ENCODE measurements at regions not wholly inside any gene's neighbourhood (a gene's known extent, or its start where the extent isn't known, plus 50 kb on each side); places are given as distances from the start of the nearest gene placed in this dataset.

DNA sequence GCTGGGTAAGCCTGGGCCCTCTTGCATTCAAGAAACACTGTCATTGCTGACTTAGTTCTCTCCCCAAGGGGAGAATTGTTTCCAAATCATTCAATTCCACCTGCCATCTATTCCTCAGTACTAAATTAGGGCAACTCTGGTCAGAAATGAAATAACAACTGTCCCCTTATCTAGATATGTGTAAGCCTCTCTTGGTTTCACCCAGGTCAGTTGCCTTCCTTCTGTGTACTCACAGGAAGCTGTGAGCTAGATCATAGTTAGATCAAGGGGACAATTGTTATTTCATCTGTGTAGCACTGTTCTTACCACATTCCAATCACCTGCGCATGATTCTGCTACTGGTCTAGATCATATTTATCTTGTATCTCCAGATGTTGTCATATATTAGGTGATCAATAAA is 483.0 kb upstream of the SORCS1 start:
- H3K4me3 ChIP-seq = no peak overlapping the region
- H3K36me3 ChIP-seq = no peaks in the 10 kb centered on the region
- DNase-seq = no peak
- no peak overlapping the region for H3K27ac ChIP-seq
- intact Hi-C loops (cut with DNase I; ENCODE audit: low total_unique reads) = no loop called here
- no peaks in the 10 kb centered on the region for H3K4me1 ChIP-seq
- H3K27me3 ChIP-seq = no peaks in the 10 kb centered on the region
- TF ChIP-seq POLR2A (IDR thresholded peaks at IDR 0.05) = no peak
- TF ChIP-seq, protein P1, sequence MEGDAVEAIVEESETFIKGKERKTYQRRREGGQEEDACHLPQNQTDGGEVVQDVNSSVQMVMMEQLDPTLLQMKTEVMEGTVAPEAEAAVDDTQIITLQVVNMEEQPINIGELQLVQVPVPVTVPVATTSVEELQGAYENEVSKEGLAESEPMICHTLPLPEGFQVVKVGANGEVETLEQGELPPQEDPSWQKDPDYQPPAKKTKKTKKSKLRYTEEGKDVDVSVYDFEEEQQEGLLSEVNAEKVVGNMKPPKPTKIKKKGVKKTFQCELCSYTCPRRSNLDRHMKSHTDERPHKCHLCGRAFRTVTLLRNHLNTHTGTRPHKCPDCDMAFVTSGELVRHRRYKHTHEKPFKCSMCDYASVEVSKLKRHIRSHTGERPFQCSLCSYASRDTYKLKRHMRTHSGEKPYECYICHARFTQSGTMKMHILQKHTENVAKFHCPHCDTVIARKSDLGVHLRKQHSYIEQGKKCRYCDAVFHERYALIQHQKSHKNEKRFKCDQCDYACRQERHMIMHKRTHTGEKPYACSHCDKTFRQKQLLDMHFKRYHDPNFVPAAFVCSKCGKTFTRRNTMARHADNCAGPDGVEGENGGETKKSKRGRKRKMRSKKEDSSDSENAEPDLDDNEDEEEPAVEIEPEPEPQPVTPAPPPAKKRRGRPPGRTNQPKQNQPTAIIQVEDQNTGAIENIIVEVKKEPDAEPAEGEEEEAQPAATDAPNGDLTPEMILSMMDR (IDR thresholded peaks at IDR 0.05) = no peak
- H3K9me3 ChIP-seq = no peaks in the 10 kb centered on the region

DNA sequence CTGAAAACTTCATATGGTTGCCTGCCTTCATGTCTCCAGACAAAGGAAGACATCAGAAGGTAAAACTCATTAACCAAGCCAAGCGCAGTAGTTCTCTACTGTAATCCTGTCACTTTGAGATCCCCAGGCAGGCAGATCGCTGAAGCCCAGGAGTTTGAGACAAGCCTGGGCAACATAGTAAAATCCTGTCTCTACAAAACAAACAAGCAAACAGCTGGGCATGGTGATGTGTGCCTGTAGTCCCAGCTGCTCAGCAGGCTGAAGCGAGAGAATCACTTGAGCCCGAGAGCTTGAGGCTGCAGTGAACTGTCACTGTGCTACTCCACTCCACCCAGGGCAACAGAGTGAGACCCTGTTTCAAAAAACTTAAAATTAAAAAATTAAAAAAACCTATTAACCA is 467.4 kb upstream of the SORCS1 start:
- H3K4me3 ChIP-seq = no peak overlapping the region
- no peaks in the 10 kb centered on the region for H3K27me3 ChIP-seq
- intact Hi-C loops (cut with DNase I; ENCODE audit: low total_unique reads) = no loop called here
- no peaks in the 10 kb centered on the region for H3K36me3 ChIP-seq
- no peak overlapping the region for H3K27ac ChIP-seq
- TF ChIP-seq, protein P1 (IDR thresholded peaks at IDR 0.05) = no peak
- no peak for TF ChIP-seq POLR2A (IDR thresholded peaks at IDR 0.05)
- H3K9me3 ChIP-seq = no peaks in the 10 kb centered on the region
- DNase-seq = no peak
- H3K4me1 ChIP-seq = no peaks in the 10 kb centered on the region

DNA sequence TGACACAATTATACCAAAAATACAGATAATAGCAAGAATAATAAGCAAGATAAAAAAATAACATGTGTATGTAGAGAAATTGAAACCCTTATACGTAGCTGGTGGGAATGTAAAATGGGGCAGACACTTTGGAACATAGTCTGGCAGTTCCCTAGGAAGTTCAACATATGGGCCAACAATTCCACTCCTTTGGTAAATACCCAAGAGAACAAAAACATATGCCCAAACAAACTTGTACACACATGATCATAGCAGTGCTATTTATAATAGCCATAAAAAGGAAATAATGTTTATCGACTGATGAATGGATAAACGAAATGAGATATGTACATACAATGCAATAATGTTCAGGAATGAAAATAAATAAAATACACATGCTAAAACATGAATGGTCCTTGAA is 462.4 kb upstream of the SORCS1 start:
- Histone ChIP-seq H3K36me3 (no peaks in the 10 kb centered on the region), H3K9me3 (no peaks in the 10 kb centered on the region), H3K27ac (no peak overlapping the region), H3K4me3 (no peak overlapping the region), H3K27me3 (no peaks in the 10 kb centered on the region), H3K4me1 (no peaks in the 10 kb centered on the region)
- TF ChIP-seq POLR2A (IDR thresholded peaks at IDR 0.05) = no peak
- TF ChIP-seq, protein P1 (IDR thresholded peaks at IDR 0.05) = no peak
- intact Hi-C loops (cut with DNase I; ENCODE audit: low total_unique reads) = no loop called here
- no peak for DNase-seq

DNA sequence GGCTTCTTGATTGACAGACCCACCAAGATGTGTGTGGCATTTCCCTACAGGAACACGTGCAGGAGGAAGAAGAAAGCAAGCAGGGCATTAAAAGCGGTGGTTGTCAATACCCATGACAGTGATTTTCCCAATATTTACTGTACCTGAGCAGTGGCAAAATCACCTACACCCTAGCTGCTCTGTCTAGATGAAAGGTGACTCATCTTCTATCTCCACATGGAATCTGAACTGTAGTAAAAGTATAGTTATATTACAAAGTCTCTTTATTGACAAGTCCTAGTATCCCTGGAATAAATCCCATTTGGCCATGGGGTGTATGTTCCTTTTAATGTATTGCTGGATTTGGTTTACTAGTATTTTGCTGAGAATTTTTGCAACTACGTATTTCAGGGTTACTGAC is 458.8 kb upstream of the SORCS1 start:
- H3K36me3 ChIP-seq = no peaks in the 10 kb centered on the region
- no peaks in the 10 kb centered on the region for H3K9me3 ChIP-seq
- no peaks in the 10 kb centered on the region for H3K27me3 ChIP-seq
- H3K4me1 ChIP-seq = no peaks in the 10 kb centered on the region
- H3K4me3 ChIP-seq = no peak overlapping the region
- TF ChIP-seq, protein P1 (IDR thresholded peaks at IDR 0.05) = no peak
- no peak for DNase-seq
- intact Hi-C loops (cut with DNase I; ENCODE audit: low total_unique reads) = no loop called here
- H3K27ac ChIP-seq = no peak overlapping the region

DNA sequence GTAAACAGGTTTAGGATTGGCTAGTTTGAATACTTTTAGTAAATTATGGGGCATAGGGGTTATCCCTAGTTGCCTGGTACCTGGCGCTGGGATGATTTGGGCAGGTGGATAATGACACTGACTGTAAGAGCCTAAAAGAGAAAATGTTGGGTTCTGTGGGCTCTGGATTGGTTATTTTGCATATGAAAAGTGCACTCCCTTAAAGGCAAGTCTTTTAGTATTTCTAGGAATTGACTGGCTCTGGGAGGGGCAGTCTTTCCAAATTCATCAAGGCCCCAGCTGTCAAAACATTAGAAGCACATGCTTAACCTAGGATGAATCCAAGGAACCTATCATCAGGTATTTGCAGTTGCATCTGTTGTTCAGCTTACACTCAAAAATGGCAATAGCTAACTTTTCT is 454.6 kb upstream of the SORCS1 start:
- H3K9me3 ChIP-seq = no peaks in the 10 kb centered on the region
- intact Hi-C loops (cut with DNase I; ENCODE audit: low total_unique reads) = no loop called here
- TF ChIP-seq POLR2A (IDR thresholded peaks at IDR 0.05) = no peak
- TF ChIP-seq, protein P1 (IDR thresholded peaks at IDR 0.05) = no peak
- no peaks in the 10 kb centered on the region for H3K27me3 ChIP-seq
- no peaks in the 10 kb centered on the region for H3K4me1 ChIP-seq
- no peaks in the 10 kb centered on the region for H3K36me3 ChIP-seq
- DNase-seq = no peak
- no peak overlapping the region for H3K27ac ChIP-seq
- H3K4me3 ChIP-seq = no peak overlapping the region

All from uterus (tissue), 3 donors.